ENCODE measurements at regions not wholly inside any gene's neighbourhood (a gene's known extent, or its start where the extent isn't known, plus 50 kb on each side); places are given as distances from the start of the nearest gene placed in this dataset.

DNA sequence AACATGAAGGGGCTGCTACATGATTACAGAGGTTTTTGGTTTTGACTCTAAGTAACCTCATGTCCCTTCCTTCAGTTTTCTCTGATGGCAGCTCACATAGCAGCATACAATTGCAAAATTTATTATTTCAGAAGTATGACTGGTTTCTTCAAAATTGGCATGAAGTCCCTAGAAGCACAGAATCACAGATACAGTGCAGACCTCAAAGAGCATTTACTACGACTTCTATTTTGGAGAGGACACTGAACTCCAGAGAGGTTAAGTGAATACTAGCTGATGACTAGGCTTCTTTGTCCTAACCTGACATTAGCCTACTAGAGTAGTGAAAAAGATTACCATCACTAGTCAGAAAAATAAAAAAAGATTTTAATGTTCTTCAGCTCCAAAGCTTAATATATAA lies 664.3 kb downstream of the RFPL4B start:
- H3K36me3 ChIP-seq (ENCODE audit: control insufficient read depth, insufficient read depth, low read length), result no peaks in the 10 kb centered on the region
- TF ChIP-seq TCF7L2 (IDR thresholded peaks at IDR 0.05; ENCODE audit: low read depth, low read length) (no peak), POLR2AphosphoS5 (IDR thresholded peaks at IDR 0.05; ENCODE audit: low read depth, low read length) (no peak), SIN3A (IDR thresholded peaks at IDR 0.05; ENCODE audit: borderline replicate concordance, insufficient read depth, low read depth, low read length) (no peak)
- TF ChIP-seq, protein P1, sequence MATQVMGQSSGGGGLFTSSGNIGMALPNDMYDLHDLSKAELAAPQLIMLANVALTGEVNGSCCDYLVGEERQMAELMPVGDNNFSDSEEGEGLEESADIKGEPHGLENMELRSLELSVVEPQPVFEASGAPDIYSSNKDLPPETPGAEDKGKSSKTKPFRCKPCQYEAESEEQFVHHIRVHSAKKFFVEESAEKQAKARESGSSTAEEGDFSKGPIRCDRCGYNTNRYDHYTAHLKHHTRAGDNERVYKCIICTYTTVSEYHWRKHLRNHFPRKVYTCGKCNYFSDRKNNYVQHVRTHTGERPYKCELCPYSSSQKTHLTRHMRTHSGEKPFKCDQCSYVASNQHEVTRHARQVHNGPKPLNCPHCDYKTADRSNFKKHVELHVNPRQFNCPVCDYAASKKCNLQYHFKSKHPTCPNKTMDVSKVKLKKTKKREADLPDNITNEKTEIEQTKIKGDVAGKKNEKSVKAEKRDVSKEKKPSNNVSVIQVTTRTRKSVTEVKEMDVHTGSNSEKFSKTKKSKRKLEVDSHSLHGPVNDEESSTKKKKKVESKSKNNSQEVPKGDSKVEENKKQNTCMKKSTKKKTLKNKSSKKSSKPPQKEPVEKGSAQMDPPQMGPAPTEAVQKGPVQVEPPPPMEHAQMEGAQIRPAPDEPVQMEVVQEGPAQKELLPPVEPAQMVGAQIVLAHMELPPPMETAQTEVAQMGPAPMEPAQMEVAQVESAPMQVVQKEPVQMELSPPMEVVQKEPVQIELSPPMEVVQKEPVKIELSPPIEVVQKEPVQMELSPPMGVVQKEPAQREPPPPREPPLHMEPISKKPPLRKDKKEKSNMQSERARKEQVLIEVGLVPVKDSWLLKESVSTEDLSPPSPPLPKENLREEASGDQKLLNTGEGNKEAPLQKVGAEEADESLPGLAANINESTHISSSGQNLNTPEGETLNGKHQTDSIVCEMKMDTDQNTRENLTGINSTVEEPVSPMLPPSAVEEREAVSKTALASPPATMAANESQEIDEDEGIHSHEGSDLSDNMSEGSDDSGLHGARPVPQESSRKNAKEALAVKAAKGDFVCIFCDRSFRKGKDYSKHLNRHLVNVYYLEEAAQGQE (IDR thresholded peaks at IDR 0.05; ENCODE audit: insufficient read depth in 1 of 2, low read depth in 2 of 2, low read length in 1 of 2), result no peak
- TF ChIP-seq, protein P2, sequence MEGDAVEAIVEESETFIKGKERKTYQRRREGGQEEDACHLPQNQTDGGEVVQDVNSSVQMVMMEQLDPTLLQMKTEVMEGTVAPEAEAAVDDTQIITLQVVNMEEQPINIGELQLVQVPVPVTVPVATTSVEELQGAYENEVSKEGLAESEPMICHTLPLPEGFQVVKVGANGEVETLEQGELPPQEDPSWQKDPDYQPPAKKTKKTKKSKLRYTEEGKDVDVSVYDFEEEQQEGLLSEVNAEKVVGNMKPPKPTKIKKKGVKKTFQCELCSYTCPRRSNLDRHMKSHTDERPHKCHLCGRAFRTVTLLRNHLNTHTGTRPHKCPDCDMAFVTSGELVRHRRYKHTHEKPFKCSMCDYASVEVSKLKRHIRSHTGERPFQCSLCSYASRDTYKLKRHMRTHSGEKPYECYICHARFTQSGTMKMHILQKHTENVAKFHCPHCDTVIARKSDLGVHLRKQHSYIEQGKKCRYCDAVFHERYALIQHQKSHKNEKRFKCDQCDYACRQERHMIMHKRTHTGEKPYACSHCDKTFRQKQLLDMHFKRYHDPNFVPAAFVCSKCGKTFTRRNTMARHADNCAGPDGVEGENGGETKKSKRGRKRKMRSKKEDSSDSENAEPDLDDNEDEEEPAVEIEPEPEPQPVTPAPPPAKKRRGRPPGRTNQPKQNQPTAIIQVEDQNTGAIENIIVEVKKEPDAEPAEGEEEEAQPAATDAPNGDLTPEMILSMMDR (IDR thresholded peaks at IDR 0.05), result no peak
- H3K27me3 ChIP-seq (ENCODE audit: control insufficient read depth, insufficient read depth, low read length), result no peaks in the 10 kb centered on the region
- no peak overlapping the region for H3K27ac ChIP-seq (ENCODE audit: low read length)
- ATAC-seq (no peak), DNase-seq (ENCODE audit: low read depth, low spot score) (no peak)
- BruUV-seq (replicated peaks), result no TSS peak
- intact Hi-C loops (cut with micrococcal nuclease; ENCODE audit: unreplicated experiment) (no loop called here), in situ Hi-C loops (cut with HindIII; ENCODE audit: low pct_unique_long_range_greater_than_20kb, low sequenced_read_pairs) (no loop called here)
- no peaks in the 10 kb centered on the region for H3K4me1 ChIP-seq (ENCODE audit: control insufficient read depth, insufficient read depth, low read length)
- POLR2A ChIA-PET, result no interaction called here
- H3K4me3 ChIP-seq (ENCODE audit: low read depth in 2 of 2, low read length in 2 of 2), result no peak overlapping the region
- CTCF ChIA-PET, result interaction anchor here (0.6 kb wide), 1 partner anchor 187 kb away, joined by 3 read pairs; no protein-coding TSS in a partner anchor
- no peaks in the 10 kb centered on the region for H3K9me3 ChIP-seq (ENCODE audit: control insufficient read depth, insufficient read depth, low read depth, low read length)

DNA sequence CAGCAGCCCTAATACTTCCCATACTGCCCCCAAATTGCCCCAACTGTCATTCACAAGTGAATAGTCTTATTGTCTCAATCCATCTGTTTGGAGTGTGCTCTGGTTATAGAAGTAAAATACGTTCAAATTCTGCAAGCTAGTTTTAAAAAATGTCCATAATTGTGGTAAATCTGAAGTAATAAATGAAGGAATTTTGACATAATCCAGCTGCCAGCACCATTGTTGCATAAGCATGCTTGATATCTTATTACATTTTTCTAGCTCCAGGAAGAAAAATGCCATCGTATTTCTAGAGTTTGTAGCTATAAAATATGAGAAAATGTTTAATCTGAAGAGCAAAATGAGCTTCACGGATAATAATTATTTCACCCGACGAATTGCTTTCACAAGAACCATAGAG lies 664.7 kb downstream of the RFPL4B start:
- no peak for TF ChIP-seq POLR2AphosphoS5 (IDR thresholded peaks at IDR 0.05; ENCODE audit: low read depth, low read length)
- TF ChIP-seq, protein P2 (IDR thresholded peaks at IDR 0.05), result no peak
- no peak for TF ChIP-seq TCF7L2 (IDR thresholded peaks at IDR 0.05; ENCODE audit: low read depth, low read length)
- TF ChIP-seq, protein P1 (IDR thresholded peaks at IDR 0.05; ENCODE audit: insufficient read depth in 1 of 2, low read depth in 2 of 2, low read length in 1 of 2), result no peak
- no peak for TF ChIP-seq SIN3A (IDR thresholded peaks at IDR 0.05; ENCODE audit: borderline replicate concordance, insufficient read depth, low read depth, low read length)
- intact Hi-C loops (cut with micrococcal nuclease; ENCODE audit: unreplicated experiment), result no loop called here
- no peaks in the 10 kb centered on the region for H3K36me3 ChIP-seq (ENCODE audit: control insufficient read depth, insufficient read depth, low read length)
- ChIA-PET CTCF (interaction anchor here (0.6 kb wide), 1 partner anchor 188 kb away, joined by 3 read pairs; no protein-coding TSS in a partner anchor), POLR2A (no interaction called here)
- H3K4me1 ChIP-seq (ENCODE audit: control insufficient read depth, insufficient read depth, low read length), result no peaks in the 10 kb centered on the region
- BruUV-seq (replicated peaks), result no TSS peak
- ATAC-seq, result no peak
- in situ Hi-C loops (cut with HindIII; ENCODE audit: low pct_unique_long_range_greater_than_20kb, low sequenced_read_pairs), result no loop called here
- H3K9me3 ChIP-seq (ENCODE audit: control insufficient read depth, insufficient read depth, low read depth, low read length), result no peaks in the 10 kb centered on the region
- no peak overlapping the region for H3K27ac ChIP-seq (ENCODE audit: low read length)
- no peak for DNase-seq (ENCODE audit: low read depth, low spot score)
- no peaks in the 10 kb centered on the region for H3K27me3 ChIP-seq (ENCODE audit: control insufficient read depth, insufficient read depth, low read length)
- H3K4me3 ChIP-seq (ENCODE audit: low read depth in 2 of 2, low read length in 2 of 2), result no peak overlapping the region
